Brain microvascular endothelial cell (primary cell): ENCODE measurements at regions not wholly inside any gene's neighbourhood (a gene's known extent, or its start where the extent isn't known, plus 50 kb on each side); places are given as distances from the start of the nearest gene placed in this dataset.

Experiments used
- DNase-seq: peaks from one replicate; pipeline ENCODE4 v3.0.0-alpha.2; 2020
- H3K27ac ChIP-seq: fragments of 250-450 bp; sonication (Bioruptor Pico); 2 replicates; pipeline ENCODE4 v1.5.1; 2020; ENCODE audit warnings: mild to moderate bottlenecking, moderate library complexity
- H3K27me3 ChIP-seq: fragments of 250-450 bp; sonication (Bioruptor Pico); replicated peaks from 2 replicates; pipeline ENCODE4 v1.5.1; 2020; ENCODE audit warnings: mild to moderate bottlenecking
- H3K36me3 ChIP-seq: fragments of 250-450 bp; sonication (Bioruptor Pico); replicated peaks from 2 replicates; pipeline ENCODE4 v1.5.1; 2020; ENCODE audit warnings: mild to moderate bottlenecking
- H3K4me3 ChIP-seq: 2 replicates; pipeline ENCODE4 v1.5.1; 2011; ENCODE audit warnings: low read depth, mild to moderate bottlenecking, control low read depth, low read length, moderate library complexity
- CTCF ChIP-seq: IDR thresholded peaks from 2 replicates; pipeline ENCODE4 v1.5.1; 2011; ENCODE audit warnings: low read depth, mild to moderate bottlenecking, moderate library complexity, low read length, control low read depth, inconsistent platforms; ENCODE audit errors: missing control alignments
- in situ Hi-C: cut with HindIII; loops from 2 replicates; pipeline ENCODE4 v1.10.0; 2017; ENCODE audit warnings: low sequenced_read_pairs, low pct_ligation_motif_present

GRCh38 chrX:69066021-69066757, 99.1 kb downstream of the PJA1 start:
- Histone ChIP-seq H3K27ac (no peak overlapping the region), H3K27me3 (no peaks in the 10 kb centered on the region), H3K36me3 (no peaks in the 10 kb centered on the region), H3K4me3 (no peak overlapping the region)
- no peak for TF ChIP-seq CTCF
- no peak for DNase-seq
- in situ Hi-C loops: no loop called here

GRCh38 chrX:69065451-69065850, 99.8 kb downstream of the PJA1 start:
- in situ Hi-C loops: no loop called here
- Histone ChIP-seq H3K36me3 (no peaks in the 10 kb centered on the region), H3K4me3 (no peak overlapping the region), H3K27me3 (no peaks in the 10 kb centered on the region), H3K27ac (no peak overlapping the region)
- no peak for TF ChIP-seq CTCF
- no peak for DNase-seq

GRCh38 chrX:69063486-69063885, 101.8 kb downstream of the PJA1 start:
- Histone ChIP-seq H3K27me3 (no peaks in the 10 kb centered on the region), H3K36me3 (no peaks in the 10 kb centered on the region), H3K4me3 (no peak overlapping the region), H3K27ac (no peak overlapping the region)
- TF ChIP-seq CTCF: no peak
- DNase-seq: no peak
- in situ Hi-C loops: no loop called here

- H3K27ac ChIP-seq: no peak overlapping the region
- DNase-seq: no peak
- TF ChIP-seq CTCF: no peak
- H3K36me3 ChIP-seq: no peaks in the 10 kb centered on the region
- in situ Hi-C loops: no loop called here
- no peaks in the 10 kb centered on the region for H3K27me3 ChIP-seq
- no peak overlapping the region for H3K4me3 ChIP-seq
Observed at GRCh38 chrX:69062493-69062892, 102.8 kb downstream of the PJA1 start.

GRCh38 chrX:69060631-69061408, 104.4 kb downstream of the PJA1 start:
- Histone ChIP-seq H3K27ac (no peak overlapping the region), H3K36me3 (no peaks in the 10 kb centered on the region), H3K4me3 (no peak overlapping the region), H3K27me3 (no peaks in the 10 kb centered on the region)
- TF ChIP-seq CTCF: peak; percentile 60
- no peak for DNase-seq
- in situ Hi-C loops: no loop called here
